DMS53 (cell line): ENCODE measurements at regions not wholly inside any gene's neighbourhood (a gene's known extent, or its start where the extent isn't known, plus 50 kb on each side); places are given as distances from the start of the nearest gene placed in this dataset.
A peak's percentile ranks its signal among the peaks of the same experiment; 100 is the strongest.

Experiments
- DNase-seq: peaks from one replicate; lab custom pipeline; 2025; lab: John Stamatoyannopoulos, UW

DNA sequence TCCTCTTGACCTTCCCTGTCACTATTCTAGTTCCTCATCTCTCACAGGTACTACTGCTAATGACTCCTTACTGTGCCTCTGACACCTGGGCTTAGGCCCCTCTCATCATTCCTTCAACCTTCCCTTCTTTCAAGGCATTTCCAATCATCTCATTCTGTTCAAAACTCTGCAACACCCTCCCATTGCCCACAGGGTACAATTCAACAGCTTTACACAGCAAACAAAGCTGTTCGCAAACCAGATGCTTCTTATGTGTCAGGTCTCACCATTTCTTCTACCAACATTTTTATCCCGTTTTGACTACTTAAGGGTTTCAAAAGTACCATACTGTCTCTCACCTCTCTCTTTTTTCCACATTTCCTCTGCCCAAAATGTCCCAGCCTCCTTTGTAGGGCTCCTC, 84.4 kb upstream of the ID4 start:
- DNase-seq: peak; percentile 9

- DNase-seq: peak; percentile 37
These were observed 83.3 kb upstream of the ID4 start for GRCh38 chr6:19753826-19754225.

- DNase-seq: no peak
These were observed 82.5 kb upstream of the ID4 start for GRCh38 chr6:19754686-19755085.

- no peak for DNase-seq
These were observed 82.0 kb upstream of the ID4 start for GRCh38 chr6:19755181-19755580.

- no peak for DNase-seq
These were observed 80.1 kb upstream of the ID4 start for GRCh38 chr6:19757036-19757435.

DNA sequence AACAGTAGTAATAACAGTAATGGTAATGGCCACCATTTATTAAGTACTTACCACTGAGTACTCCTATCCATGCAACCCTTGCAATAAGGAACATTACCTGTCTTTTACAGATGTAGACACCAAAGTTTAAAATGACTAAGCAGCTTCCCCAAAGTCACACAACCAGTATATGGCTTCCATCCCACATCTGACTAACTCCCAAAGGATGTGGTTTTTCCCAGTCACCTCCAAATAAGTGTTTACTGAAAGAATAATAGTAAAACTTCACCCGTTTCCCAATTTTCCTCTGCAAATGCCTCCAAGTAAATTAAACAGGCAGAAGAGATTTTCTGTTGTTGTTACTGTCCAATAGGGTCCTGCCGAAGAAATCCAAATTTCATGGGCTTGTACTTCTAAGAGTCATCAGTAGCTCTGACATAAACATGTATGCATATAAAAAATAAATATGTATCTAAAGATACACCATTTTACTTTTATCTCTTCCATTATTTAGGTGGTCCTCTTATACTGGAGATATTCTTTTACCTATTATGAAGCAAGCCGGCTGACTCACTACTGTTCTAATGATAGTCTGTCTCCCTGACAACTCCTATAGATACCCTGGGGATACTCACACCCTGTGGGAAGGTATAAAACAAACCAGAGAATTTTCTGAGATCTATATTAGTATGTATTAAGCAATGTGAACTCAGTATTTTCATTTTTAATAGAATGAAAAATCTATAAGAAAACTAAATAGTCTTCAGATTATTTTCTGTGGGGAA, 77.9 kb upstream of the ID4 start:
- no peak for DNase-seq

DNA sequence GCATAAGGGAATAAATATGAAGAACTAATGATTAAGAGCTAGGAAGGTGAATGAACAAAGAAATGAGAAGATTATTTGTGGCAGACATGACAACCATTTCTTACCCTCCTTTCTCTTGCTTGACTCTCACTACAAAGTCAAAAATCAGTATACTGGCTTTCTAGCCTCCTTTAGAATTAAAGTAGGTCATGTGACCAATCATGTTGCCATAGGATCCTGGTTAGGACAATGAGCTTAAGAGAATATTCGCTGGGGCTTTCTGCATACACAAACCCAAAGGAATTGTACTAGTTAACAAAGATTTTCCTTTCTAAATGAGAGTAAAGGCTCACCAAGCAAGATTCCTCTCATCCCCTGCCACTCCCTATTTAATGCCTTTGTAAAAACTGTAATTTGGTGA, 76.0 kb upstream of the ID4 start:
- DNase-seq: no peak

GRCh38 chr6:19771753-19772336, 65.3 kb upstream of the ID4 start:
- no peak for DNase-seq

DNA sequence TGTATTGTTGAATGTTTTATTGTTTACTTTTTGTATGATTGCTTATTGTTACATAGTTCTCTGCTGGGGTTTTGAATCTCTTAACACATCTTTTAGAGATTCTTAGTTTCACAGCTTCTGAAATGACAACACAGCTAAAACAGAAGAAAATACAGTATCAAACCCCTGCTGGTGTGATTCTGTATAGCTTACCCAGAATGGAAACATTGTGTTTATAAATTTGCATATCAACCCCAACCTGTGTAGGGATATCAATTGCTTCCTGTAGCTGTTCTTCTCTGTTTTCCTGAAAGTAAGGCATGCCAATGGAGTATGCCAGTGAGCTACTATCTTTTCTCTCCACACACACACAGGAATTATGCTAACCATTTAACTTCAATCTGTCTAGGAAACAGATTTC, 64.3 kb upstream of the ID4 start:
- peak; percentile 6 for DNase-seq

DNA sequence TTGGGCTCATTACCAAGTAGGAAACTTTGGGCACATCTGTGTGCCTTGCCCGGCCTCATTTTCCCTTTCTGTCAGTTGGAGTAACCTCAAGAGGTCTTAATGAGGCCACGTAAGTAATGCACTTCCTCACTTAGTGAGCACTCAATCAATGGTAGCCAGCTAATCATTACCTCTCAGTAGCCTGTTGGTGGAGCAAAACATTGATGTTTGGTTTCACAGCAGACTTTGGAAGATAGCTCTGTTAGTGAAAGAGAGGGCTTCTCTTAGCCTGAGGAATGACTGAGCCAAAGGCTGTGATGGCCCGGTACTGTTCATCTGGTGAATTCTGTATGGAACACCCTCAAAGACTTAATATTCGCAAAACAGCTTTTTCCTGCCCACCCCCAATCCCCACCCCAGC, 55.9 kb upstream of the ID4 start:
- no peak for DNase-seq

DNA sequence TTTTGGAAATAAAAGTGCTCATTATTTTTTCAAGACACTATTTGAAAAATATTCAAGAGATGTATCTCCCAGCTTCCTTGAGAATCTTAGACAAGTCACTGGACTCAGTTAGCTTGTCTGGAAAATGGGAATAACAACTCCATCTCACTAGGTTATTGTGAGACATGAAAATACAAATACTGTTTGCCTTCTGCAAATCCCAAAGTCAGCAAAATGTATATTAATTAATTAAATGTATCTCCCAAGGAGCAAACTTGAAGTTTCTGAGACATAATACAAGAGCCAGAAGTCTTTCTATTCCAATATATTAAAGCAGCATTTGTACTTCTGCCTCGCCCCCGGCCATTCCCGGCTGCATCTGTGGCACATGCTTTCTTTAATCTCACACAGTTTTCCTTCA, 54.6 kb upstream of the ID4 start:
- DNase-seq: no peak
